Right lobe of liver (tissue), 6 donors: ENCODE measurements at regions not wholly inside any gene's neighbourhood (a gene's known extent, or its start where the extent isn't known, plus 50 kb on each side); places are given as distances from the start of the nearest gene placed in this dataset.

Source experiments
- ATAC-seq, 4 donors: fragments of 200-7000 bp; cut with Tn5 transposase; one replicate each; pipeline ENCODE4 v1.9.1; 2020; ENCODE audit warnings: mild to moderate bottlenecking in 4 of 4, moderate library complexity in 4 of 4
- DNase-seq, 3 donors: peaks; one replicate each; pipeline ENCODE4 v3.0.0-alpha.2; 2020
- H3K27ac ChIP-seq, 3 donors: fragments of 200-600 bp; one replicate each; pipeline ENCODE4 v1.8.0; 2022
- H3K27me3 ChIP-seq, 2 donors: fragments of 200-600 bp; one replicate each; pipeline ENCODE4 v1.8.0; 2022
- H3K36me3 ChIP-seq, 4 donors: fragments of 200-600 bp; sonication (generic) in 1 of 4; one replicate each; pipeline versions ENCODE4 v1.5.1 to v1.8.0; 2017 to 2022; ENCODE audit warnings: control low read depth in 1 of 4
- H3K4me1 ChIP-seq, 4 donors: fragments of 200-600 bp; sonication (generic) in 1 of 4; one replicate each; pipeline versions ENCODE4 v1.5.1 to v1.8.0; 2017 to 2022; ENCODE audit warnings: control low read depth in 1 of 4
- H3K4me3 ChIP-seq, 3 donors: fragments of 200-600 bp; one replicate each; pipeline ENCODE4 v1.8.0; 2022
- H3K9me3 ChIP-seq, 4 donors: fragments of 200-600 bp; sonication (generic) in 1 of 4; one replicate each; pipeline versions ENCODE4 v1.5.1 to v1.8.0; 2017 to 2022; ENCODE audit warnings: control low read depth in 1 of 4
- POLR2A ChIP-seq: fragments of 450-650 bp; IDR thresholded peaks from one replicate; pipeline ENCODE4 v1.6.1; 2017; ENCODE audit warnings: antibody characterized with exemption, mild to moderate bottlenecking
- WGBS: methylation state at CpG from one replicate; pipeline ENCODE4 v1.1.6; 2018; ENCODE audit warnings: low coverage, low lambda C conversion rate; ENCODE audit not compliant: insufficient coverage; ENCODE audit errors: missing lambda C conversion rate; 5-methylcytosine and 5-hydroxymethylcytosine counted together
- intact Hi-C, 2 donors: fragments of 100-400 bp; cut with DNase I; formaldehyde crosslinking; loops; one replicate each; pipeline versions ENCODE4 v1.11.2 to v1.14.1; 2022
- microRNA counts: library from miRNA; unstranded; fragments of <30 nt; microRNA quantifications from one replicate; lab custom pipeline; 2016
- microRNA-seq, 2 donors: library from miRNA; unstranded; fragments of <30 nt; microRNA quantifications; one replicate each; pipeline ENCODE4, GENCODE V29; 2019 to 2020
- small RNA-seq, 2 experiments: library from RNA; depleted of rRNA; stranded (forward); fragments of <200 nt; gene quantifications; one replicate each; pipeline ENCODE3, GENCODE V24; 2016
- TF ChIP-seq, protein P1 (sequence below), 4 donors: fragments of 200-600 bp in 3 of 4; fragments of 450-650 bp in 1 of 4; IDR thresholded peaks; one replicate each; pipeline versions ENCODE4 v1.5.1 to v1.8.0; 2016 to 2022; ENCODE audit warnings: antibody characterized with exemption in 4 of 4, mild to moderate bottlenecking in 2 of 4
- donor health status: DM: no; HTN: yes; CAD: no.
- donor health status: DM: no; HTN: no; CAD: no.
- donor health status: DM: no; HTN: no; CAD: no.
- donor health status: DM: no; HTN: yes; CAD: no.
- donor health status: DM: no; HTN: yes; CAD: no.

DNA sequence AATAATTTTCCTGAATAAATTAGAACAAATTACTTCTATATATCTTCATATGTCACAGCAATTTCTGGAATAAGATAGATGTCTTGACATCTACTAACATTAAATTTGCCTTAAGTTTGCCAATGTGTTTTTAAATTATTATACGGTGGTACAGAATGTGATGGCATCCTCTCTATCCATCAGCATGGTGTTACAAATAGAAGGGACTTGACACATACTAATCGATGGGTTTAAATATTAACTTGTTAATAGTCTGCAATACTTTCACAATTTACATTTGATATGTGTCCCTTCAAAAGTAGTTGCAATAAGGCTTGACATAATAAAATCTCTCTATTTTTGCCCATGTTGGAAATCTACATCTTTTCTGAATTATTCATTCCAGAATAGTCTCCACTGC is 65.1 kb upstream of the PRR20A start:
- Histone ChIP-seq H3K4me3 (no peak overlapping the region), H3K9me3 (no peaks in the 10 kb centered on the region), H3K36me3 (no peaks in the 10 kb centered on the region), H3K4me1 (peaks cover 0 to 27% (median 8%) of the 10 kb centered on the region in 4 donors), H3K27me3 (no peaks in the 10 kb centered on the region), H3K27ac (peak overlapping the region in 2 of 3 donors; percentile 75 to 82)
- peak; percentile 77 to 81 (median 78) for ATAC-seq
- intact Hi-C loops, result no loop called here
- TF ChIP-seq, protein P1, sequence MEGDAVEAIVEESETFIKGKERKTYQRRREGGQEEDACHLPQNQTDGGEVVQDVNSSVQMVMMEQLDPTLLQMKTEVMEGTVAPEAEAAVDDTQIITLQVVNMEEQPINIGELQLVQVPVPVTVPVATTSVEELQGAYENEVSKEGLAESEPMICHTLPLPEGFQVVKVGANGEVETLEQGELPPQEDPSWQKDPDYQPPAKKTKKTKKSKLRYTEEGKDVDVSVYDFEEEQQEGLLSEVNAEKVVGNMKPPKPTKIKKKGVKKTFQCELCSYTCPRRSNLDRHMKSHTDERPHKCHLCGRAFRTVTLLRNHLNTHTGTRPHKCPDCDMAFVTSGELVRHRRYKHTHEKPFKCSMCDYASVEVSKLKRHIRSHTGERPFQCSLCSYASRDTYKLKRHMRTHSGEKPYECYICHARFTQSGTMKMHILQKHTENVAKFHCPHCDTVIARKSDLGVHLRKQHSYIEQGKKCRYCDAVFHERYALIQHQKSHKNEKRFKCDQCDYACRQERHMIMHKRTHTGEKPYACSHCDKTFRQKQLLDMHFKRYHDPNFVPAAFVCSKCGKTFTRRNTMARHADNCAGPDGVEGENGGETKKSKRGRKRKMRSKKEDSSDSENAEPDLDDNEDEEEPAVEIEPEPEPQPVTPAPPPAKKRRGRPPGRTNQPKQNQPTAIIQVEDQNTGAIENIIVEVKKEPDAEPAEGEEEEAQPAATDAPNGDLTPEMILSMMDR (IDR thresholded peaks at IDR 0.05), result no peak
- no peak for TF ChIP-seq POLR2A
- DNase-seq, result no peak
- WGBS, result 24% methylated on average over 2 of the region's 2 CpGs

DNA sequence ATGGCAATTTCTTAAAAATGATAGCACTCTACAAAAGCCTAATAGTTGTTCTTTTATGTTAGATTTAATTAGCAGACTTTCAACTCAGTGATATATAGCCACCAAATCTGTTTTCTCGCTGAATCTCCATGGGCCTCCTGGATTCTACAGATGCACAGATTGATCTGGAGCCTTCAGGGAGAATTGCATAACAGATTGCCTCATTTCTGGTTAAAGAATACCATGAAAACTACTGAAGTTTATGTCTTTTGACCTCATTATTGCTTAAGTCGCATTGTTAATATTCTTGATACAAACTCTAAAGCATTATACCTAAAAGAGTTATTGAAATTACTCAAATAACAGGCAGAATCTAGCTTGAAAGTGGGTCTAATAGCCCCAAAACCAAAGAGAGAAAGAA is 53.7 kb upstream of the PRR20A start:
- ATAC-seq, result peak; percentile 75 to 96 (median 90)
- intact Hi-C loops, result no loop called here
- 27% methylated on average over 2 of the region's 2 CpGs for WGBS

More for the DNA sequence above, 53.7 kb upstream of the PRR20A start:
- no peaks in the 10 kb centered on the region for H3K9me3 ChIP-seq
- peak overlapping the region in 2 of 3 donors; percentile 38 to 69 for H3K27ac ChIP-seq
- H3K36me3 ChIP-seq, result no peaks in the 10 kb centered on the region
- no peaks in the 10 kb centered on the region for H3K27me3 ChIP-seq
- TF ChIP-seq, protein P1 (IDR thresholded peaks at IDR 0.05), result no peak
- TF ChIP-seq POLR2A, result no peak
- DNase-seq, result no peak
- no peak overlapping the region for H3K4me3 ChIP-seq
- H3K4me1 ChIP-seq, result peaks cover 0 to 9% (median 0%) of the 10 kb centered on the region in 4 donors

MicroRNAs encoded in the stretch of these regions (microRNA counts, 767-probe panel; counts per million panel counts)
- microRNA hsa-miR-1297 (lab: Ali Mortazavi, UCI), result 237 counts per million

Small RNA genes in the stretch of these regions (microRNA-seq; reads per million reads assigned to microRNA genes)
- gene MIR1297, result 0 reads per million in 2 donors
- gene MIR5007, result 0 reads per million in 2 donors

Small RNA genes in the stretch of these regions (small RNA-seq; reads per million reads assigned to genes)
- gene MIR5007 (0 reads per million in 2 experiments), gene RF02271 (0 reads per million in 2 experiments)
